Adrenal gland (tissue), 5 donors: ENCODE measurements at regions not wholly inside any gene's neighbourhood (a gene's known extent, or its start where the extent isn't known, plus 50 kb on each side); places are given as distances from the start of the nearest gene placed in this dataset.

Experiments
- POLR2A ChIP-seq, 2 donors: fragments of 450-650 bp; IDR thresholded peaks; one replicate each; pipeline ENCODE4 v1.6.1; 2017; ENCODE audit warnings: antibody characterized with exemption in 2 of 2, mild to moderate bottlenecking in 2 of 2, moderate library complexity in 1 of 2
- TF ChIP-seq, protein P1 (sequence below), 6 experiments: fragments of 450-650 bp in 4 of 6; fragments of 200-600 bp in 2 of 6; sonication (generic) in 1 of 6; IDR thresholded peaks; 1 replicate in 5 of 6; 2 replicates in 1 of 6; pipeline versions ENCODE4 v1.5.1 to v1.8.0; 2016 to 2021; ENCODE audit warnings: antibody characterized with exemption in 6 of 6, mild to moderate bottlenecking in 2 of 6, moderate library complexity in 1 of 6
- donor health status: DM: no; HTN: no; CAD: no.

GRCh38 chr2:234733795-234734600 lies 217.8 kb upstream of the SH3BP4 start:
- TF ChIP-seq, protein P1, sequence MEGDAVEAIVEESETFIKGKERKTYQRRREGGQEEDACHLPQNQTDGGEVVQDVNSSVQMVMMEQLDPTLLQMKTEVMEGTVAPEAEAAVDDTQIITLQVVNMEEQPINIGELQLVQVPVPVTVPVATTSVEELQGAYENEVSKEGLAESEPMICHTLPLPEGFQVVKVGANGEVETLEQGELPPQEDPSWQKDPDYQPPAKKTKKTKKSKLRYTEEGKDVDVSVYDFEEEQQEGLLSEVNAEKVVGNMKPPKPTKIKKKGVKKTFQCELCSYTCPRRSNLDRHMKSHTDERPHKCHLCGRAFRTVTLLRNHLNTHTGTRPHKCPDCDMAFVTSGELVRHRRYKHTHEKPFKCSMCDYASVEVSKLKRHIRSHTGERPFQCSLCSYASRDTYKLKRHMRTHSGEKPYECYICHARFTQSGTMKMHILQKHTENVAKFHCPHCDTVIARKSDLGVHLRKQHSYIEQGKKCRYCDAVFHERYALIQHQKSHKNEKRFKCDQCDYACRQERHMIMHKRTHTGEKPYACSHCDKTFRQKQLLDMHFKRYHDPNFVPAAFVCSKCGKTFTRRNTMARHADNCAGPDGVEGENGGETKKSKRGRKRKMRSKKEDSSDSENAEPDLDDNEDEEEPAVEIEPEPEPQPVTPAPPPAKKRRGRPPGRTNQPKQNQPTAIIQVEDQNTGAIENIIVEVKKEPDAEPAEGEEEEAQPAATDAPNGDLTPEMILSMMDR (IDR thresholded peaks at IDR 0.05) = no peak
- no peak for TF ChIP-seq POLR2A (IDR thresholded peaks at IDR 0.05)
